Right renal pelvis (tissue), 4 donors: ENCODE measurements at regions not wholly inside any gene's neighbourhood (a gene's known extent, or its start where the extent isn't known, plus 50 kb on each side); places are given as distances from the start of the nearest gene placed in this dataset.

Source experiments
- DNase-seq, 4 donors: peaks; one replicate each; pipeline ENCODE4 v3.0.0-alpha.2; 2013; ENCODE audit warnings: low read depth in 4 of 4, low spot score in 3 of 4, missing footprints in 1 of 4

- DNase-seq, result no peak
These were observed 53.0 kb upstream of the ABCB5 start for GRCh38 chr7:20562461-20562860.
